OCI-LY7 (cell line): ENCODE measurements at regions not wholly inside any gene's neighbourhood (a gene's known extent, or its start where the extent isn't known, plus 50 kb on each side); places are given as distances from the start of the nearest gene placed in this dataset.

Source experiments
- CTCF ChIP-seq: fragments of 200-600 bp; sonication (generic); conservative IDR thresholded peaks from 2 replicates; pipeline ENCODE4 v1.5.1; 2014; ENCODE audit warnings: mild to moderate bottlenecking, antibody characterized with exemption, low read length, moderate library complexity, mixed read lengths
- EZH2phosphoT487 ChIP-seq: fragments of 200-600 bp; sonication (generic); IDR thresholded peaks from 2 replicates; pipeline ENCODE4 v1.6.1; 2018; ENCODE audit warnings: low read depth, borderline replicate concordance, mild to moderate bottlenecking, mixed run types, antibody characterized with exemption, low read length, moderate library complexity, mixed read lengths

GRCh38 chr10:64573623-64574325 lies 1052.6 kb downstream of the REEP3 start:
- TF ChIP-seq EZH2phosphoT487 (no peak), CTCF (no peak)
